ENCODE measurements at regions not wholly inside any gene's neighbourhood (a gene's known extent, or its start where the extent isn't known, plus 50 kb on each side); places are given as distances from the start of the nearest gene placed in this dataset.

DNA sequence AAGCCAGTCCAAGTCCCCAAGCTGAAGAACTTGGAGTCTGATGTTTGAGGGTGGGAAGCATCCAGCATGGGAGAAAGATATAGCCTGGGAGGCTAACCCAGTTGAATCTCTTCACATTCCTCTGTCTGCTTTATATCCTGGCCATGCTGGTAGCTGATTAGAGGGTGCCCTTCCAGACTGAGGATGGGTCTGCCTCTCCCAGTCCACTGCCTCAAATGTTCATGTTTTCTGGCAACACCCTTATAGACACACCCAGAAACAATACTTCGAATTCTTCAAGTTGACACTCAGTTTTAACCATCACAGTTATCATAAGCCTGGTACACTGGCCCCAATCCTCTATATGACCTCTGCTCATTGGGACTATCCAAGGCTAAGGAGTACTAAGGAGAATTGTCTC, 124.1 kb upstream of the WDR1 start:
- Mint-ChIP-seq H3K36me3 (peaks cover 17% of the 10 kb centered on the region), H3K4me3 (no peak overlapping the region), H3K9me3 (peaks cover 79% of the 10 kb centered on the region), H3K27me3 (ENCODE audit: low read depth) (peaks cover 28% of the 10 kb centered on the region), H3K4me1 (no peaks in the 10 kb centered on the region), H3K27ac (no peak overlapping the region)
- ChIA-PET CTCF (interaction anchor here (1.1 kb wide), 1 partner anchor 83 kb away, joined by 3 read pairs; no protein-coding TSS in a partner anchor), POLR2A (no interaction called here)
- no peak for DNase-seq (ENCODE audit: low spot score)
- no peak for TF ChIP-seq E2F5 (CRISPR knock-in tag; IDR thresholded peaks at IDR 0.05)
- no peak for TF ChIP-seq HMGA2 (CRISPR knock-in tag; IDR thresholded peaks at IDR 0.05)
- no peak for TF ChIP-seq EMX1 (CRISPR knock-in tag; IDR thresholded peaks at IDR 0.05)
- no peak for TF ChIP-seq SP1 (CRISPR knock-in tag; conservative IDR thresholded peaks at IDR 0.05)
- no peak for TF ChIP-seq RELA (CRISPR knock-in tag; IDR thresholded peaks at IDR 0.05; ENCODE audit: borderline replicate concordance)
- TF ChIP-seq E2F4 (CRISPR knock-in tag; IDR thresholded peaks at IDR 0.05; ENCODE audit: borderline replicate concordance, low read depth), result no peak
- no peak for TF ChIP-seq ATF3 (CRISPR knock-in tag; conservative IDR thresholded peaks at IDR 0.05)
- no peak for TF ChIP-seq CREB1 (CRISPR knock-in tag; IDR thresholded peaks at IDR 0.05)
- no peak for TF ChIP-seq SOX15 (CRISPR knock-in tag; IDR thresholded peaks at IDR 0.05)
- TF ChIP-seq ZNF219 (CRISPR knock-in tag; IDR thresholded peaks at IDR 0.05; ENCODE audit: borderline replicate concordance), result no peak
- no peak for ATAC-seq

- POLR2A ChIA-PET, result no interaction called here
- CTCF ChIA-PET, result interaction anchor here (1.1 kb wide), 1 partner anchor 82 kb away, joined by 3 read pairs; no protein-coding TSS in a partner anchor
- ATAC-seq, result no peak
- Mint-ChIP-seq H3K27ac (no peak overlapping the region), H3K9me3 (peaks cover 79% of the 10 kb centered on the region), H3K4me1 (no peaks in the 10 kb centered on the region), H3K27me3 (ENCODE audit: low read depth) (peaks cover 27% of the 10 kb centered on the region), H3K36me3 (peaks cover 17% of the 10 kb centered on the region), H3K4me3 (no peak overlapping the region)
- DNase-seq (ENCODE audit: low spot score), result no peak
- TF ChIP-seq ZNF219 (CRISPR knock-in tag; IDR thresholded peaks at IDR 0.05; ENCODE audit: borderline replicate concordance), result no peak
- TF ChIP-seq, protein P1, sequence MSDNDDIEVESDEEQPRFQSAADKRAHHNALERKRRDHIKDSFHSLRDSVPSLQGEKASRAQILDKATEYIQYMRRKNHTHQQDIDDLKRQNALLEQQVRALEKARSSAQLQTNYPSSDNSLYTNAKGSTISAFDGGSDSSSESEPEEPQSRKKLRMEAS (CRISPR knock-in tag; IDR thresholded peaks at IDR 0.05), result no peak
- TF ChIP-seq ATF3 (CRISPR knock-in tag; conservative IDR thresholded peaks at IDR 0.05), result no peak
- no peak for TF ChIP-seq SMAD3 (CRISPR knock-in tag; IDR thresholded peaks at IDR 0.05; ENCODE audit: borderline replicate concordance)
- TF ChIP-seq TEAD1 (CRISPR knock-in tag; IDR thresholded peaks at IDR 0.05), result no peak
- TF ChIP-seq ZNF416 (CRISPR knock-in tag; IDR thresholded peaks at IDR 0.05), result no peak
- TF ChIP-seq, protein P2, sequence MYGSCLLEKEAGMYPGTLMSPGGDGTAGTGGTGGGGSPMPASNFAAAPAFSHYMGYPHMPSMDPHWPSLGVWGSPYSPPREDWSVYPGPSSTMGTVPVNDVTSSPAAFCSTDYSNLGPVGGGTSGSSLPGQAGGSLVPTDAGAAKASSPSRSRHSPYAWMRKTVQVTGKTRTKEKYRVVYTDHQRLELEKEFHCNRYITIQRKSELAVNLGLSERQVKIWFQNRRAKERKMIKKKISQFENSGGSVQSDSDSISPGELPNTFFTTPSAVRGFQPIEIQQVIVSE (CRISPR knock-in tag; IDR thresholded peaks at IDR 0.05; ENCODE audit: borderline replicate concordance), result no peak
- no peak for TF ChIP-seq SOX15 (CRISPR knock-in tag; IDR thresholded peaks at IDR 0.05)
- TF ChIP-seq, protein P3, sequence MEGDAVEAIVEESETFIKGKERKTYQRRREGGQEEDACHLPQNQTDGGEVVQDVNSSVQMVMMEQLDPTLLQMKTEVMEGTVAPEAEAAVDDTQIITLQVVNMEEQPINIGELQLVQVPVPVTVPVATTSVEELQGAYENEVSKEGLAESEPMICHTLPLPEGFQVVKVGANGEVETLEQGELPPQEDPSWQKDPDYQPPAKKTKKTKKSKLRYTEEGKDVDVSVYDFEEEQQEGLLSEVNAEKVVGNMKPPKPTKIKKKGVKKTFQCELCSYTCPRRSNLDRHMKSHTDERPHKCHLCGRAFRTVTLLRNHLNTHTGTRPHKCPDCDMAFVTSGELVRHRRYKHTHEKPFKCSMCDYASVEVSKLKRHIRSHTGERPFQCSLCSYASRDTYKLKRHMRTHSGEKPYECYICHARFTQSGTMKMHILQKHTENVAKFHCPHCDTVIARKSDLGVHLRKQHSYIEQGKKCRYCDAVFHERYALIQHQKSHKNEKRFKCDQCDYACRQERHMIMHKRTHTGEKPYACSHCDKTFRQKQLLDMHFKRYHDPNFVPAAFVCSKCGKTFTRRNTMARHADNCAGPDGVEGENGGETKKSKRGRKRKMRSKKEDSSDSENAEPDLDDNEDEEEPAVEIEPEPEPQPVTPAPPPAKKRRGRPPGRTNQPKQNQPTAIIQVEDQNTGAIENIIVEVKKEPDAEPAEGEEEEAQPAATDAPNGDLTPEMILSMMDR (IDR thresholded peaks at IDR 0.05), result no peak
- no peak for TF ChIP-seq NFE2L1 (CRISPR knock-in tag; IDR thresholded peaks at IDR 0.05)
- no peak for TF ChIP-seq NFYB (CRISPR knock-in tag; conservative IDR thresholded peaks at IDR 0.05; ENCODE audit: low read depth)
Observed at GRCh38 chr4:10239982-10240654, 123.5 kb upstream of the WDR1 start.

Data from WTC11 (cell line).